ENCODE measurements at regions not wholly inside any gene's neighbourhood (a gene's known extent, or its start where the extent isn't known, plus 50 kb on each side); places are given as distances from the start of the nearest gene placed in this dataset.

- Histone ChIP-seq H3K4me1 (ENCODE audit: insufficient read depth) (no peaks in the 10 kb centered on the region), H3K27ac (no peak overlapping the region), H3K27me3 (replicated peaks; ENCODE audit: insufficient read depth) (no peaks in the 10 kb centered on the region), H4K20me1 (ENCODE audit: insufficient read depth) (no peaks in the 10 kb centered on the region), H3F3A (ENCODE audit: insufficient read depth) (no peaks in the 10 kb centered on the region), H3K4me3 (no peak overlapping the region), H3K9me3 (ENCODE audit: low read depth) (no peaks in the 10 kb centered on the region), H3K4me2 (ENCODE audit: unreplicated experiment) (no peak overlapping the region), H2AFZ (no peak overlapping the region), H3K79me2 (ENCODE audit: insufficient read depth) (no peaks in the 10 kb centered on the region), H3K36me3 (ENCODE audit: low read depth) (no peaks in the 10 kb centered on the region), H3K9ac (no peak overlapping the region), H3K9me2 (ENCODE audit: insufficient read depth) (no peaks in the 10 kb centered on the region)
- peak; percentile 1 for DNase-seq
- WGBS, 2 experiments (ENCODE audit: low coverage in 1 of 2, low lambda C conversion rate in 2 of 2, missing lambda C conversion rate in 2 of 2) = 0 to 2% methylated on average over 6 of the region's 6 CpGs
- in situ Hi-C loops (cut with MboI) = no loop called here
- no peak for TF ChIP-seq EZH2 (IDR thresholded peaks at IDR 0.05; ENCODE audit: insufficient read depth, poor library complexity, severe bottlenecking)
- no peak for TF ChIP-seq EZH2phosphoT487 (IDR thresholded peaks at IDR 0.05; ENCODE audit: insufficient read depth, low read depth)
Measured at GRCh38 chr14:97687944-97688630, 890.9 kb downstream of the VRK1 start.

GRCh38 chr14:97688631-97689336 is 891.6 kb downstream of the VRK1 start:
- H3K4me1 ChIP-seq (ENCODE audit: insufficient read depth) = no peaks in the 10 kb centered on the region
- no peaks in the 10 kb centered on the region for H3K79me2 ChIP-seq (ENCODE audit: insufficient read depth)
- no peaks in the 10 kb centered on the region for H3K9me2 ChIP-seq (ENCODE audit: insufficient read depth)
- no peak overlapping the region for H3K4me2 ChIP-seq (ENCODE audit: unreplicated experiment)
- H3K27ac ChIP-seq = no peak overlapping the region
- DNase-seq = no peak
- H2AFZ ChIP-seq = no peak overlapping the region
- H3K27me3 ChIP-seq (replicated peaks; ENCODE audit: insufficient read depth) = no peaks in the 10 kb centered on the region
- in situ Hi-C loops (cut with MboI) = no loop called here
- WGBS, 2 experiments (ENCODE audit: low coverage in 1 of 2, low lambda C conversion rate in 2 of 2, missing lambda C conversion rate in 2 of 2) = 11% methylated on average over 11 of the region's 11 CpGs
- H3K36me3 ChIP-seq (ENCODE audit: low read depth) = no peaks in the 10 kb centered on the region
- TF ChIP-seq EZH2 (IDR thresholded peaks at IDR 0.05; ENCODE audit: insufficient read depth, poor library complexity, severe bottlenecking) (no peak), EZH2phosphoT487 (IDR thresholded peaks at IDR 0.05; ENCODE audit: insufficient read depth, low read depth) (no peak)
- H4K20me1 ChIP-seq (ENCODE audit: insufficient read depth) = no peaks in the 10 kb centered on the region
- no peaks in the 10 kb centered on the region for H3F3A ChIP-seq (ENCODE audit: insufficient read depth)
- H3K9me3 ChIP-seq (ENCODE audit: low read depth) = no peaks in the 10 kb centered on the region
- no peak overlapping the region for H3K4me3 ChIP-seq
- H3K9ac ChIP-seq = no peak overlapping the region

GRCh38 chr14:97692084-97692483 is 894.9 kb downstream of the VRK1 start:
- Histone ChIP-seq H2AFZ (no peak overlapping the region), H3K4me2 (ENCODE audit: unreplicated experiment) (no peak overlapping the region), H3K9me2 (ENCODE audit: insufficient read depth) (no peaks in the 10 kb centered on the region), H3K4me1 (ENCODE audit: insufficient read depth) (no peaks in the 10 kb centered on the region), H3K79me2 (ENCODE audit: insufficient read depth) (no peaks in the 10 kb centered on the region), H3K27me3 (replicated peaks; ENCODE audit: insufficient read depth) (no peaks in the 10 kb centered on the region), H3K9ac (no peak overlapping the region), H3F3A (ENCODE audit: insufficient read depth) (no peaks in the 10 kb centered on the region), H3K36me3 (ENCODE audit: low read depth) (no peaks in the 10 kb centered on the region), H3K9me3 (ENCODE audit: low read depth) (no peaks in the 10 kb centered on the region), H3K4me3 (no peak overlapping the region), H4K20me1 (ENCODE audit: insufficient read depth) (no peaks in the 10 kb centered on the region), H3K27ac (no peak overlapping the region)
- no peak for TF ChIP-seq EZH2phosphoT487 (IDR thresholded peaks at IDR 0.05; ENCODE audit: insufficient read depth, low read depth)
- 22 to 29% methylated on average over 6 of the region's 6 CpGs for WGBS, 2 experiments (ENCODE audit: low coverage in 1 of 2, low lambda C conversion rate in 2 of 2, missing lambda C conversion rate in 2 of 2)
- DNase-seq = no peak
- in situ Hi-C loops (cut with MboI) = no loop called here

GRCh38 chr14:97695456-97695981 is 898.3 kb downstream of the VRK1 start:
- WGBS, 2 experiments (ENCODE audit: low coverage in 1 of 2, low lambda C conversion rate in 2 of 2, missing lambda C conversion rate in 2 of 2) = 38 to 43% methylated on average over 5 of the region's 5 CpGs
- no peaks in the 10 kb centered on the region for H3K9me3 ChIP-seq (ENCODE audit: low read depth)

More at GRCh38 chr14:97695456-97695981, 898.3 kb downstream of the VRK1 start:
- H3K9ac ChIP-seq = no peak overlapping the region
- no peak for DNase-seq
- no peak overlapping the region for H3K27ac ChIP-seq
- H3F3A ChIP-seq (ENCODE audit: insufficient read depth) = no peaks in the 10 kb centered on the region
- no peaks in the 10 kb centered on the region for H3K9me2 ChIP-seq (ENCODE audit: insufficient read depth)
- H3K4me3 ChIP-seq = no peak overlapping the region
- TF ChIP-seq EZH2phosphoT487 (IDR thresholded peaks at IDR 0.05; ENCODE audit: insufficient read depth, low read depth) (no peak), EZH2 (IDR thresholded peaks at IDR 0.05; ENCODE audit: insufficient read depth, poor library complexity, severe bottlenecking) (no peak)
- in situ Hi-C loops (cut with MboI) = no loop called here
- H3K36me3 ChIP-seq (ENCODE audit: low read depth) = no peaks in the 10 kb centered on the region
- no peaks in the 10 kb centered on the region for H3K79me2 ChIP-seq (ENCODE audit: insufficient read depth)
- H3K4me1 ChIP-seq (ENCODE audit: insufficient read depth) = no peaks in the 10 kb centered on the region
- no peak overlapping the region for H2AFZ ChIP-seq
- H4K20me1 ChIP-seq (ENCODE audit: insufficient read depth) = no peaks in the 10 kb centered on the region
- no peak overlapping the region for H3K4me2 ChIP-seq (ENCODE audit: unreplicated experiment)
- no peaks in the 10 kb centered on the region for H3K27me3 ChIP-seq (replicated peaks; ENCODE audit: insufficient read depth)

Measured in GM23248 (cell line).